Activated naive CD8-positive, alpha-beta T cell (primary cell): ENCODE measurements at regions not wholly inside any gene's neighbourhood (a gene's known extent, or its start where the extent isn't known, plus 50 kb on each side); places are given as distances from the start of the nearest gene placed in this dataset.

Experiments used
- H3K27ac Mint-ChIP-seq: one replicate; pipeline ENCODE4 v1.8.0; 2021; ENCODE audit warnings: mixed read lengths
- H3K27me3 Mint-ChIP-seq: one replicate; pipeline ENCODE4 v1.8.0; 2021; ENCODE audit warnings: mixed read lengths
- H3K36me3 Mint-ChIP-seq: one replicate; pipeline ENCODE4 v1.8.0; 2021; ENCODE audit warnings: mixed read lengths
- H3K4me1 Mint-ChIP-seq: one replicate; pipeline ENCODE4 v1.8.0; 2021; ENCODE audit warnings: low read depth, mixed read lengths
- H3K4me3 Mint-ChIP-seq: one replicate; pipeline ENCODE4 v1.8.0; 2021; ENCODE audit warnings: mild to moderate bottlenecking, mixed read lengths
- H3K9me3 Mint-ChIP-seq: one replicate; pipeline ENCODE4 v1.8.0; 2021; ENCODE audit warnings: low read depth, mixed read lengths

DNA sequence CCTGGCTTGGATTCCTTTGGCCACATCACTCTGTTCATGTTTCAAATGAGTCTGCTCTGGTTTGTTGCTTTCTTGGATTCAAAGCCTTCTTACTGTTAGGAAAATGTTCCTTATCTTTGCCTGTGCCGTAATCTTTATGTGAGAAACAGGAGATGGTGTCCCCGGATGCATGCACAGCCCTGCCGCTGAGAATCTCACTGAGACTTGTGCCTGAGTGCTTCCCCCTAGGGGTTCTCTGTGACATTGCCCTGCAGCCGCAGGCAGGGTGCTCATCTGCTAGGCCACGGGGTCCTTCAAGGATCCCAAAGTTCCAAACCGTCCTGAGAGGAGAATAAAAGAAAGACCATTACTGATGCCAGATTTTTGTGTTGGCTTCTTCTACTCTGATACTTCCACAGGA lies 81.4 kb upstream of the ANKRD55 start:
- no peaks in the 10 kb centered on the region for H3K9me3 Mint-ChIP-seq
- no peaks in the 10 kb centered on the region for H3K36me3 Mint-ChIP-seq
- H3K4me3 Mint-ChIP-seq: no peak overlapping the region
- no peak overlapping the region for H3K27ac Mint-ChIP-seq
- H3K27me3 Mint-ChIP-seq: no peaks in the 10 kb centered on the region
- H3K4me1 Mint-ChIP-seq: peaks cover 26% of the 10 kb centered on the region

- H3K27ac Mint-ChIP-seq: no peak overlapping the region
- H3K4me3 Mint-ChIP-seq: no peak overlapping the region
- H3K9me3 Mint-ChIP-seq: no peaks in the 10 kb centered on the region
- peaks cover 23% of the 10 kb centered on the region for H3K4me1 Mint-ChIP-seq
- H3K36me3 Mint-ChIP-seq: no peaks in the 10 kb centered on the region
- H3K27me3 Mint-ChIP-seq: no peaks in the 10 kb centered on the region
Observed at GRCh38 chr5:56313596-56313995, 80.5 kb upstream of the ANKRD55 start.

- H3K4me3 Mint-ChIP-seq: no peak overlapping the region
Observed at GRCh38 chr5:56313004-56313531, 79.9 kb upstream of the ANKRD55 start.

DNA sequence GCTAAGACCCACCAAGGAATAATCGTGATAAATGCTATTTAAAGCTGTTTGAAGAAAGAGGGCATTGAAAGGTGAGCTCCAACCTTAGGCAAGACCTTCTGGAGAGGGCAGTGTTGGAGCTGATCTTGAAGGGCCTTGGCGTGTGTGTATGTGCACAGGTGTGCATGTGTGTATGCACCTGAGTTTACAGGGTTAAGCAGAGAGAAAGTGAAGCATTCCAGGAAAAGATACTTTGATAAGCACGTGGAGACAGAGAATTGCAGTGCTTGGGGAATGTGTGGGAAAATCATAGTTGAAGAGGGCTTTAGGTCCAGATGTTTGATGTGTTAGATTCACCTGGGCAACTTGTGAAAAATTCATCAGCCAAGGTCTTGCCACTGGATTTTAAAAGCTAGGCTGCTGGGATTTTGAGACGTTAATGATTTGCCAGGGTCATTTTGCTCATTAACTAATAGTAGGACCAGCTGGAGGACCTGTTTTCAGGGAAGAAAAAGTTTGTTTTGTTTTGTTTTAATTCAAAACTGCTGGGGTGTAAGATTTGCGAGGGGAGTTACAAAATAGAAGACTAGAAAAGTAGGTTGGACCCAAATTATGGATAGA lies 78.3 kb upstream of the ANKRD55 start:
- H3K4me3 Mint-ChIP-seq: no peak overlapping the region
- H3K36me3 Mint-ChIP-seq: peaks cover 6% of the 10 kb centered on the region
- no peak overlapping the region for H3K27ac Mint-ChIP-seq
- H3K4me1 Mint-ChIP-seq: peaks cover 9% of the 10 kb centered on the region
- peaks cover 4% of the 10 kb centered on the region for H3K9me3 Mint-ChIP-seq
- no peaks in the 10 kb centered on the region for H3K27me3 Mint-ChIP-seq

More at GRCh38 chr5:56313004-56313531, 79.9 kb upstream of the ANKRD55 start:
- H3K27ac Mint-ChIP-seq: no peak overlapping the region
- no peaks in the 10 kb centered on the region for H3K27me3 Mint-ChIP-seq
- H3K9me3 Mint-ChIP-seq: no peaks in the 10 kb centered on the region
- no peaks in the 10 kb centered on the region for H3K36me3 Mint-ChIP-seq
- peaks cover 22% of the 10 kb centered on the region for H3K4me1 Mint-ChIP-seq

DNA sequence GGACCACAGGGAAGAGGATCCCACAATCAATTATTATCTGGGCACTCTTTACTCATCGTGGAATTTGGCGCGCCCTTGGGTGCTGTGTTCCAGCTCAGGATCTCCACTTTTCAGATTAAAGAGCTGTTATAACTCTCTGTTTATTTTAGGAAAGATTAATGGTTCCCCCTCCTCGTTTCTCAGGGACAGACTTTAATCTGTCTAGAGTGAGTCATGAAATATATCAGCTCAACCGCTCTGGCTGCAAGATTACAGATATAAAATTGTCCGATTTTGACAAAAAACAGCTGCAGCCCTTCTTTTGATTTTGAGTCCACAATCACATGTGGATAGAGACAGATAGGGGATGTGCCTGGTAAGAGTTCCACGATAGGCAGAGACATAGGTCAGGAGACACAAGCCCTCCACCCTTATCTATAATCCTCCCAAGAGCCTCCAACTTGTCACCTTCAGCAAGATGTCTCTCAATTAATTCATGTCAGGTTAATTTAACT lies 77.6 kb upstream of the ANKRD55 start:
- Mint-ChIP-seq H3K4me3 (no peak overlapping the region), H3K36me3 (peaks cover 10% of the 10 kb centered on the region), H3K4me1 (peaks cover 6% of the 10 kb centered on the region), H3K9me3 (peaks cover 11% of the 10 kb centered on the region), H3K27me3 (no peaks in the 10 kb centered on the region), H3K27ac (no peak overlapping the region)

DNA sequence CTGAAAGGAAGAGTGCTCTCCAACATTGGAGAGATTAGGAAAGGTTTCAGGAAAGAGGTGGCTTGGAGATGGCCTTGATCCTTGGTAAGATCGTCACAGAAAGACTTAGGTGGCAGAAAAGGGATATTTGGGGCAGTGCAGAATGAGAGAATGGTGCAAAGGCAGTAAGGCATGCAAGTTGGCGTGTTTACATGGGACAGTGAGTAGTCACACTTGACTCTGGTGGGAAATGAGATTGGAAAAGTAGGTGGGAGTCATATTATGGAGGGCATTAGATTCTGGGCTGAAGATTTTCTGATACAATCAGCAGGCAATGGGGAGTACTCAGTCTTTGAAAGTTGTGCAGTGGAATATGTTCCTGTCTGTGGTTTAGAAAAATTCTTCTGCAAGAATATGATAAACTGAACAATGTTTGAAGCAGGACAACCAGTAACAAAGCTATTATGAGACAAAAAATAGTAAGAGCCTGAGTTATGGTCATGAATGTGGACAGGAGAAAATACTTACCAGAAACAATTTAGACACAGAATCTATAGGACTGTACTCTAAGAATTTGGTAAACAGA lies 76.2 kb upstream of the ANKRD55 start:
- H3K27ac Mint-ChIP-seq: no peak overlapping the region
- peaks cover 14% of the 10 kb centered on the region for H3K9me3 Mint-ChIP-seq
- peaks cover 4% of the 10 kb centered on the region for H3K4me1 Mint-ChIP-seq
- H3K36me3 Mint-ChIP-seq: peaks cover 10% of the 10 kb centered on the region
- H3K4me3 Mint-ChIP-seq: no peak overlapping the region
- H3K27me3 Mint-ChIP-seq: no peaks in the 10 kb centered on the region

DNA sequence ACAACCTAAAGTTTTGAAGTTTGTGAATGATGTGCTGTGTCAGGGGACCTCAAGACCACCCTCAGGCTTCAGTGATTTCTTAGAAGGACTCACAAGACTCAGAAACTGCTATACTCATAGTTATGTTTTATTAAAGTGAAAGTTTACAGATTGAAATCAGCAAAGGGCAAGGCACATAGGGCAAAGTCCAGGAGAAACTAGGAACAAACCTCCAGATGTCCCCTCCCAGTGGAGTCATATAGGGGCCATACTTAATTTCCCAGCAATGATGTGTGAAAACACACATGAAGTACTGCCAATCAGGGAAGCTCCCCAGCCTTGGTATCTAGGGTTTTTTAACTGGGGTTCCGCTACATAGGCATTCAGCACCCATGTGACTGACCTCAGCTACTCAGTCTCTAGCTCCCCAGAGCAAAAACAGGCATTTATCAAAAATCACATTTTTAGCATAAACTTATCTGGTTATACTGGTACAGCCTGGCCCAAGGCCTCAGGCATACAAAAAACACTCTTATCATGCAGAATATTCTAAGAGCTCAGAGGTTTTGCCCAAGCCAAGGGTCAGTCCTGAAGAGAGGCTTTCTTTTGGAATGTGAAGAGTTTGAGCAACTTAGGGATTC lies 74.7 kb upstream of the ANKRD55 start:
- H3K36me3 Mint-ChIP-seq: peaks cover 10% of the 10 kb centered on the region
- H3K27ac Mint-ChIP-seq: no peak overlapping the region
- H3K4me1 Mint-ChIP-seq: no peaks in the 10 kb centered on the region
- no peak overlapping the region for H3K4me3 Mint-ChIP-seq
- H3K9me3 Mint-ChIP-seq: peaks cover 14% of the 10 kb centered on the region
- no peaks in the 10 kb centered on the region for H3K27me3 Mint-ChIP-seq

DNA sequence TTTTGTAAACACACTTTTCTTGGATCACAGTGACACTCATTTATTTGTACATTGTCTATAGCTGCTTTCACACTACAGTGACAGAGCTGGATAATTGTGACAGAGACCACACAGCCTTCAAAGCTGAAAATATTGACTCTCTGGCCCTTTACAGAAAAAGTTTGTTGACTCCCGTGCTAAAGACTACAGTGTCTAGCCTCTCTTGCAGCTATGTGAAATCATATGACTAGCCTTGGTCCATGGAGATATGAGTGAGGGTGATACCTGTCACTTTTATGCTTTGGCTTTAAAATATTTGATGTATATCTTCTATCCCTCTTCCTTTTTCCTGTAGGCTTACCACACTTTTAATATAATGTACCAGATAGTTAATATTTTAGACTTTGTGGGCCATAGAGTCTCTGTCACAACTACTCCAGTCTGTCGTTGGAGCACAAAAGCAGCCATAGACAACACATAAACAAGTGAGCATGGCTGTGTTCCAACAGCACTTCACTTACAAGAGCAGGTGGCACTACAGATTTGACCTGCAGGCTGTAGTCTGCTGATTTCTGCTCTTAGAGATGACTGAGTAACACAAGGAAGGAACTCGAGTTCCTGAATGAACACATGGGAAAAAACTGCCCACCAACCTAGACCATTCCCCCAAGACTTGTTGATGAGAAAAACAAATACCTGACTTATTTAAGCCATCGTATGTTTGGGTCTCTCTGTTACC lies 73.5 kb upstream of the ANKRD55 start:
- Mint-ChIP-seq H3K27ac (no peak overlapping the region), H3K9me3 (peaks cover 14% of the 10 kb centered on the region), H3K4me1 (no peaks in the 10 kb centered on the region), H3K27me3 (no peaks in the 10 kb centered on the region), H3K36me3 (peaks cover 10% of the 10 kb centered on the region), H3K4me3 (no peak overlapping the region)

DNA sequence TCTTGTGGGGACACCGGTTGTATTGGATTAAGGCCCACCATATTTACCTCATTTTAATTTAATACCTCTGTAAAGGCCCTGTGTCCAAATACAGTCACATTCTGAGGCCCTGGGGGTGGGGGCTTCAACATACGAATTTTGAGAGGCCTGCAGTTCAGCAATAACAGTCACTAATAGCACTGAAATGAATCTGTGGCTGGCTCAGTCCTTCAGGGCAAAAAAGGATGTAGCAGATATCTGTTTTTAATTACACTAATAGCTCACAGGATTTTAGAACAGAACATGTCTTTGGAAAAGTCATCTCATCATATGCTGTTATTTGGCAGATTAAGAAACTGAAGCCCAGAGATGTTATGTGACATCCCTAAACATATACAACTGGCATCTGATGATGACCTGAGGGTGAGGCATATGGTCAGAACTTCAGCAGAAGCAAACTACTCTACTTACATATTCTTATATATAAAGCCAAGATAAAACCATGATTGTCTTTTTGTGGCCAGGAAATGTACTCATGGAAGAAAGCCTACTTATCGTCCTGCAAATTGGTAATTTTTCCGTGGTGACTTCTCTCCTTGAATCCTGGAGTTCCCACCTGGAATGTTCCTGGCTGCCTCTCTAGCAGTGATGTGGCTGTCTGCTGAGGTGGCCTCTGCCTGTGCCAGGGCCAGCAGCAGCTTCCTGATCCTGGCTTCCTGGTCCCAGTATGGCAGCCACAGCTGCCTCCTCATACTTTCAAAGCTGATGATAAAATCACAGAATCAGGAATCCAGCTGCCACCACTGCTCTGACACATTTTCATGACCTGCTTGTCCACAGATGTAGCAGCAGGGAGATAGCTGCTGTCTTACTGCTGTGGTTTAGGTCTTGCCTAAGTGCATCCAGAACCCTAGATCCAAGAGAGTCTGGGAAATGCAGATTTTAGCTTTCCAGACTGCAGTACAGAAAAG lies 72.1 kb upstream of the ANKRD55 start:
- Mint-ChIP-seq H3K9me3 (peaks cover 14% of the 10 kb centered on the region), H3K4me3 (no peak overlapping the region)

GRCh38 chr5:56303511-56303910 lies 70.4 kb upstream of the ANKRD55 start:
- H3K4me1 Mint-ChIP-seq: no peaks in the 10 kb centered on the region
- H3K9me3 Mint-ChIP-seq: peaks cover 14% of the 10 kb centered on the region
- no peak overlapping the region for H3K27ac Mint-ChIP-seq
- H3K36me3 Mint-ChIP-seq: peaks cover 10% of the 10 kb centered on the region
- no peak overlapping the region for H3K4me3 Mint-ChIP-seq
- H3K27me3 Mint-ChIP-seq: no peaks in the 10 kb centered on the region

More for the DNA sequence above, 72.1 kb upstream of the ANKRD55 start:
- Mint-ChIP-seq H3K4me1 (no peaks in the 10 kb centered on the region), H3K36me3 (peaks cover 10% of the 10 kb centered on the region), H3K27ac (no peak overlapping the region), H3K27me3 (no peaks in the 10 kb centered on the region)

GRCh38 chr5:56302027-56302426 lies 68.9 kb upstream of the ANKRD55 start:
- Mint-ChIP-seq H3K27me3 (no peaks in the 10 kb centered on the region), H3K9me3 (peaks cover 14% of the 10 kb centered on the region), H3K4me3 (no peak overlapping the region), H3K36me3 (peaks cover 10% of the 10 kb centered on the region), H3K4me1 (no peaks in the 10 kb centered on the region), H3K27ac (no peak overlapping the region)

DNA sequence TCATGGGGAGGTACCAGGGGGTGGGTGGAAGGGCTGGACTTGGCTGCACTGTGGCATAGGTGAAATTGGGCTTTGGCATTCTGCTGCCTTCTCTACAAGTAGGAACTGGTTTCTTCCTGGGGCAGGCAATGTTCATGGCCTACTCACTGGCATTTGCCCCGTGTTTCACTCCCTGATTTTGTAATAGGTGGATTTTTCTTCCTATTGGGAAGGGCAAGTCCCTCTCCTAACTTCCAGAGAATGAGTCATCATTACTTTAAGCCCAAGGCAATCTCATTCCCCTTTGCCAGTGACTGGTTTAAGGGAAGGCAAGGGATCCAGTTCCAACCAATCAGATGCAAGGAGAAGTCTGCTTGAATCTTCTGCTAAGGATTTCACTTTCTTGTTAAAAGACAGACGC lies 67.9 kb upstream of the ANKRD55 start:
- Mint-ChIP-seq H3K4me3 (no peak overlapping the region), H3K36me3 (peaks cover under 1% of the 10 kb centered on the region), H3K27ac (no peak overlapping the region), H3K4me1 (no peaks in the 10 kb centered on the region), H3K9me3 (peaks cover 6% of the 10 kb centered on the region), H3K27me3 (no peaks in the 10 kb centered on the region)

GRCh38 chr5:56299212-56299611 lies 66.1 kb upstream of the ANKRD55 start:
- H3K9me3 Mint-ChIP-seq: no peaks in the 10 kb centered on the region
- H3K4me1 Mint-ChIP-seq: no peaks in the 10 kb centered on the region
- H3K36me3 Mint-ChIP-seq: no peaks in the 10 kb centered on the region
- H3K4me3 Mint-ChIP-seq: no peak overlapping the region
- H3K27me3 Mint-ChIP-seq: no peaks in the 10 kb centered on the region
- no peak overlapping the region for H3K27ac Mint-ChIP-seq
